Nephron (organoid): ENCODE measurements at regions not wholly inside any gene's neighbourhood (a gene's known extent, or its start where the extent isn't known, plus 50 kb on each side); places are given as distances from the start of the nearest gene placed in this dataset.

Experiments
- H3K27ac Mint-ChIP-seq, 3 experiments: 2 replicates each; pipeline ENCODE4 v1.8.0; 2020; ENCODE audit warnings: mixed read lengths in 3 of 3, mild to moderate bottlenecking in 2 of 3, moderate library complexity in 1 of 3
- H3K27me3 Mint-ChIP-seq: 2 replicates; pipeline ENCODE4 v1.8.0; 2021; ENCODE audit warnings: low read depth, mild to moderate bottlenecking, moderate library complexity, mixed read lengths
- H3K36me3 Mint-ChIP-seq: 2 replicates; pipeline ENCODE4 v1.8.0; 2020; ENCODE audit warnings: low read depth, mixed read lengths
- H3K4me1 Mint-ChIP-seq: 2 replicates; pipeline ENCODE4 v1.8.0; 2020; ENCODE audit warnings: mixed read lengths
- H3K4me3 Mint-ChIP-seq, 3 experiments: 2 replicates each; pipeline ENCODE4 v1.8.0; 2020; ENCODE audit warnings: mild to moderate bottlenecking in 3 of 3, mixed read lengths in 3 of 3, moderate library complexity in 2 of 3
- H3K9me3 Mint-ChIP-seq: 2 replicates; pipeline ENCODE4 v1.8.0; 2020; ENCODE audit warnings: mixed read lengths
- CTCF ChIP-seq, 3 experiments: fragments of 200-600 bp; sonication (generic); IDR thresholded peaks; one replicate each; pipeline ENCODE4 v1.5.0; 2021; ENCODE audit warnings: antibody characterized with exemption in 3 of 3; ENCODE audit not compliant: unreplicated experiment in 3 of 3

GRCh38 chr12:106004289-106004688 lies 134.5 kb downstream of the NUAK1 start:
- H3K4me1 Mint-ChIP-seq, result no peaks in the 10 kb centered on the region
- peaks cover 5% of the 10 kb centered on the region for H3K36me3 Mint-ChIP-seq
- H3K9me3 Mint-ChIP-seq, result peaks cover 12% of the 10 kb centered on the region
- peaks cover 3% of the 10 kb centered on the region for H3K27me3 Mint-ChIP-seq
- no peak overlapping the region for H3K4me3 Mint-ChIP-seq
- no peak overlapping the region for H3K27ac Mint-ChIP-seq
- no peak for TF ChIP-seq CTCF (IDR thresholded peaks at IDR 0.05; ENCODE audit: unreplicated experiment in 3 of 3)

GRCh38 chr12:106006382-106006781 lies 132.4 kb downstream of the NUAK1 start:
- no peaks in the 10 kb centered on the region for H3K4me1 Mint-ChIP-seq
- H3K9me3 Mint-ChIP-seq, result peaks cover 12% of the 10 kb centered on the region
- H3K36me3 Mint-ChIP-seq, result peaks cover 5% of the 10 kb centered on the region
- no peak for TF ChIP-seq CTCF (IDR thresholded peaks at IDR 0.05; ENCODE audit: unreplicated experiment in 3 of 3)
- no peaks in the 10 kb centered on the region for H3K27me3 Mint-ChIP-seq
- no peak overlapping the region for H3K4me3 Mint-ChIP-seq
- no peak overlapping the region for H3K27ac Mint-ChIP-seq

- H3K36me3 Mint-ChIP-seq, result peaks cover 5% of the 10 kb centered on the region
- H3K9me3 Mint-ChIP-seq, result peaks cover 12% of the 10 kb centered on the region
- no peak overlapping the region for H3K4me3 Mint-ChIP-seq
- no peaks in the 10 kb centered on the region for H3K27me3 Mint-ChIP-seq
- no peak for TF ChIP-seq CTCF (IDR thresholded peaks at IDR 0.05; ENCODE audit: unreplicated experiment in 3 of 3)
- H3K27ac Mint-ChIP-seq, result no peak overlapping the region
- H3K4me1 Mint-ChIP-seq, result no peaks in the 10 kb centered on the region
These were observed 131.8 kb downstream of the NUAK1 start for GRCh38 chr12:106006940-106007339.

GRCh38 chr12:106010741-106011140 lies 128.0 kb downstream of the NUAK1 start:
- no peak overlapping the region for H3K4me3 Mint-ChIP-seq
- no peak for TF ChIP-seq CTCF (IDR thresholded peaks at IDR 0.05; ENCODE audit: unreplicated experiment in 3 of 3)
- peaks cover 2% of the 10 kb centered on the region for H3K9me3 Mint-ChIP-seq
- H3K27me3 Mint-ChIP-seq, result peaks cover 10% of the 10 kb centered on the region
- peak overlapping the region in 1 of 3 experiments; percentile 4 for H3K27ac Mint-ChIP-seq
- H3K36me3 Mint-ChIP-seq, result no peaks in the 10 kb centered on the region
- H3K4me1 Mint-ChIP-seq, result no peaks in the 10 kb centered on the region
